Stomach (tissue), 4 donors: ENCODE measurements at regions not wholly inside any gene's neighbourhood (a gene's known extent, or its start where the extent isn't known, plus 50 kb on each side); places are given as distances from the start of the nearest gene placed in this dataset.

Source experiments
- CTCF ChIP-seq, 7 experiments: fragments of 450-650 bp in 4 of 7; fragments of 200-600 bp in 3 of 7; sonication (generic) in 3 of 7; IDR thresholded peaks; one replicate each; pipeline ENCODE4 v1.5.1; 2016 to 2019; ENCODE audit warnings: antibody characterized with exemption in 7 of 7, control low read depth in 2 of 7, mild to moderate bottlenecking in 1 of 7
- EP300 ChIP-seq: sonication (generic); formaldehyde crosslinking; IDR thresholded peaks from one replicate; pipeline ENCODE4 v1.6.1; 2017; ENCODE audit warnings: antibody characterized with exemption
- POLR2A ChIP-seq, 4 donors: fragments of 450-650 bp; IDR thresholded peaks; one replicate each; pipeline ENCODE4 v1.6.1; 2016; ENCODE audit warnings: antibody characterized with exemption in 4 of 4, control low read depth in 2 of 4, mild to moderate bottlenecking in 1 of 4, moderate library complexity in 1 of 4
- POLR2AphosphoS5 ChIP-seq, 3 donors: sonication (generic); formaldehyde crosslinking; IDR thresholded peaks; one replicate each; pipeline ENCODE4 v1.6.1; 2016; ENCODE audit warnings: antibody characterized with exemption in 3 of 3

GRCh38 chr6:112800439-112800838, 453.3 kb downstream of the RFPL4B start:
- TF ChIP-seq POLR2A (IDR thresholded peaks at IDR 0.05) (no peak), CTCF (IDR thresholded peaks at IDR 0.05) (no peak), EP300 (no peak), POLR2AphosphoS5 (IDR thresholded peaks at IDR 0.05) (no peak)
